ENCODE measurements at regions not wholly inside any gene's neighbourhood (a gene's known extent, or its start where the extent isn't known, plus 50 kb on each side); places are given as distances from the start of the nearest gene placed in this dataset.

GRCh38 chr20:40442181-40442963 is 246.7 kb downstream of the MAFB start:
- no peak for DNase-seq

GRCh38 chr20:40441771-40442170 is 247.3 kb downstream of the MAFB start:
- DNase-seq = no peak

- no peak for DNase-seq
Observed at GRCh38 chr20:40438161-40438830, 250.7 kb downstream of the MAFB start.

- DNase-seq = no peak
Observed at GRCh38 chr20:40436011-40436410, 253.0 kb downstream of the MAFB start.

- DNase-seq = no peak
Observed at GRCh38 chr20:40435146-40435895, 253.7 kb downstream of the MAFB start.

GRCh38 chr20:40434122-40434521 is 254.9 kb downstream of the MAFB start:
- no peak for DNase-seq

- DNase-seq = no peak
Observed at GRCh38 chr20:40433341-40433861, 255.6 kb downstream of the MAFB start.

- no peak for DNase-seq
Observed at GRCh38 chr20:40431611-40432010, 257.4 kb downstream of the MAFB start.

GRCh38 chr20:40431112-40431511 is 257.9 kb downstream of the MAFB start:
- no peak for DNase-seq

- no peak for DNase-seq
Observed at GRCh38 chr20:40427026-40427425, 262.0 kb downstream of the MAFB start.

GRCh38 chr20:40424695-40425094 is 264.3 kb downstream of the MAFB start:
- DNase-seq = no peak

- DNase-seq = no peak
Observed at GRCh38 chr20:40422656-40423055, 266.4 kb downstream of the MAFB start.

- no peak for DNase-seq
Observed at GRCh38 chr20:40416274-40416673, 272.8 kb downstream of the MAFB start.

GRCh38 chr20:40414843-40415615 is 274.0 kb downstream of the MAFB start:
- DNase-seq = no peak

GRCh38 chr20:40410028-40410427 is 279.0 kb downstream of the MAFB start:
- DNase-seq = no peak

- DNase-seq = no peak
Observed at GRCh38 chr20:40397467-40397866, 291.6 kb downstream of the MAFB start.

- no peak for DNase-seq
Observed at GRCh38 chr20:40393197-40394079, 295.6 kb downstream of the MAFB start.

- DNase-seq = no peak
Observed at GRCh38 chr20:40390654-40391053, 298.4 kb downstream of the MAFB start.

- DNase-seq = no peak
Observed at GRCh38 chr20:40370800-40371199, 318.2 kb downstream of the MAFB start.

GRCh38 chr20:40368876-40369275 is 320.2 kb downstream of the MAFB start:
- DNase-seq = no peak

GRCh38 chr20:40361916-40362315 is 327.1 kb downstream of the MAFB start:
- no peak for DNase-seq

Data from NCI-H446 treated with DMSO at 0.1 percent for 48 hours (cell line).